GM12878 (cell line): ENCODE measurements at regions not wholly inside any gene's neighbourhood (a gene's known extent, or its start where the extent isn't known, plus 50 kb on each side); places are given as distances from the start of the nearest gene placed in this dataset.

ENCODE experiments used
- ATAC-seq: fragments of 200-7000 bp; cut with Tn5 transposase; 3 replicates; pipeline ENCODE4 v1.9.1; 2020; ENCODE audit warnings: mild to moderate bottlenecking, moderate library complexity
- BruUV-seq: library from RNA; stranded (reverse); fragments of 400-500 nt; replicated peaks from 2 replicates; lab custom pipeline; 2021; lab: Mats Ljungman, UMichigan
- CTCF ChIA-PET: fragments of 300-600 bp; sonication (Branson Sonifier 250); formaldehyde crosslinking; extraction: SDS; loops from one replicate; lab custom pipeline; 2021; ENCODE audit warnings: inconsistent platforms; lab: Yijun Ruan, JAX
- POLR2A ChIA-PET: fragments of 350-600 bp; formaldehyde crosslinking; extraction: SDS; loops from one replicate; lab custom pipeline; 2021; ENCODE audit warnings: inconsistent platforms; lab: Charles Lee
- RAD21 ChIA-PET: fragments of 300-600 bp; sonication (Branson Sonifier 250); formaldehyde crosslinking; loops from one replicate; lab custom pipeline; 2023; ENCODE audit warnings: antibody characterized with exemption; ENCODE audit not compliant: unreplicated experiment; lab: Charles Lee
- SMC1A ChIA-PET: fragments of 300-600 bp; sonication (Branson Sonifier 250); formaldehyde crosslinking; loops from one replicate; lab custom pipeline; 2023; ENCODE audit not compliant: unreplicated experiment, uncharacterized antibody; lab: Charles Lee
- DNase-seq: peaks from one replicate; pipeline ENCODE4 v3.0.0-alpha.2; 2011; ENCODE audit warnings: low read depth, low spot score
- FAIRE-seq: peaks from 3 replicates; lab custom pipeline; 2011; peaks lifted over from hg19 to GRCh38; lab: Jason Lieb, UNC
- H2AFZ ChIP-seq: 2 replicates; pipeline ENCODE4 v1.6.0; 2011; ENCODE audit warnings: low read depth, low read length, control low read depth; ENCODE audit not compliant: control insufficient read depth
- H3K27ac ChIP-seq: 2 replicates; pipeline ENCODE4 v1.5.1; 2011; ENCODE audit warnings: control low read depth; ENCODE audit not compliant: control insufficient read depth, insufficient read depth
- H3K27me3 ChIP-seq, 2 experiments: replicated peaks in 1 of 2; 2 replicates each; pipeline versions ENCODE4 v1.6.0 to v1.6.1; 2011; ENCODE audit warnings: low read length in 1 of 2; ENCODE audit not compliant: control insufficient read depth in 2 of 2, insufficient read depth in 2 of 2
- H3K36me3 ChIP-seq, 2 experiments: 2 replicates each; pipeline ENCODE4 v1.5.1; 2011; ENCODE audit warnings: low read length in 1 of 2; ENCODE audit not compliant: control insufficient read depth in 2 of 2, insufficient read depth in 2 of 2
- H3K4me1 ChIP-seq: 2 replicates; pipeline ENCODE4 v1.6.1; 2011; ENCODE audit warnings: mild to moderate bottlenecking, low read length, moderate library complexity, mixed read lengths; ENCODE audit not compliant: control insufficient read depth, insufficient read depth
- H3K4me2 ChIP-seq: 2 replicates; pipeline ENCODE4 v1.6.0; 2011; ENCODE audit warnings: control low read depth; ENCODE audit not compliant: control insufficient read depth, insufficient read depth
- H3K4me3 ChIP-seq: fragments of 200-600 bp; sonication (generic); 2 replicates; pipeline ENCODE4 v1.5.1; 2016
- H3K79me2 ChIP-seq: 2 replicates; pipeline ENCODE4 v1.6.0; 2011; ENCODE audit warnings: low read length; ENCODE audit not compliant: control insufficient read depth, insufficient read depth
- H3K9ac ChIP-seq: 2 replicates; pipeline ENCODE4 v1.8.0; 2011; ENCODE audit warnings: low read length, control low read depth, mixed read lengths; ENCODE audit not compliant: control insufficient read depth, insufficient read depth
- H3K9me3 ChIP-seq: replicated peaks from 3 replicates; pipeline ENCODE4 v1.5.1; 2011; ENCODE audit warnings: mild to moderate bottlenecking, low read length; ENCODE audit not compliant: control insufficient read depth, insufficient read depth
- H4K20me1 ChIP-seq: 2 replicates; pipeline ENCODE4 v1.6.0; 2011; ENCODE audit not compliant: control insufficient read depth, insufficient read depth
- EGR1 ChIP-seq, 2 experiments: IDR thresholded peaks; 1 replicate in 1 of 2; 2 replicates in 1 of 2; pipeline ENCODE4 v1.6.1; 2011 to 2012; ENCODE audit warnings: low read depth in 2 of 2, low read length in 2 of 2, borderline replicate concordance in 1 of 2, mild to moderate bottlenecking in 1 of 2, moderate library complexity in 1 of 2
- EP300 ChIP-seq, 2 experiments: fragments of 150-350 bp in 1 of 2; IDR thresholded peaks; 2 replicates each; pipeline ENCODE4 v1.6.1; 2011 to 2012; ENCODE audit warnings: low read depth in 2 of 2, low read length in 2 of 2, borderline replicate concordance in 1 of 2, improper control_type of control experiment in 1 of 2, inconsistent platforms in 1 of 2; ENCODE audit not compliant: control insufficient read depth in 1 of 2
- FOXK2 ChIP-seq: fragments of 450-650 bp; IDR thresholded peaks from 2 replicates; pipeline ENCODE4 v1.6.1; 2017; ENCODE audit warnings: mild to moderate bottlenecking, moderate library complexity
- FOXM1 ChIP-seq: IDR thresholded peaks from 2 replicates; pipeline ENCODE4 v1.6.1; 2012; ENCODE audit warnings: low read depth, mild to moderate bottlenecking, inconsistent platforms, low read length, moderate library complexity
- HCFC1 ChIP-seq: fragments of 150-350 bp; IDR thresholded peaks from 2 replicates; pipeline ENCODE4 v1.6.1; 2014; ENCODE audit warnings: low read length
- HDAC2 ChIP-seq: fragments of 200-600 bp; sonication (generic); IDR thresholded peaks from 2 replicates; pipeline ENCODE4 v1.6.1; 2017
- JUND ChIP-seq: IDR thresholded peaks from 2 replicates; pipeline ENCODE4 v1.6.1; 2012; ENCODE audit warnings: low read depth, mild to moderate bottlenecking, low read length, improper control_type of control experiment, moderate library complexity
- KAT2A ChIP-seq: conservative IDR thresholded peaks from 2 replicates; pipeline ENCODE4 v1.6.1; 2011; ENCODE audit warnings: low read depth, low read length; ENCODE audit not compliant: control insufficient read depth
- NFYB ChIP-seq: IDR thresholded peaks from 2 replicates; pipeline ENCODE4 v1.6.1; 2011; ENCODE audit warnings: low read depth, mild to moderate bottlenecking, low read length, improper control_type of control experiment, moderate library complexity; ENCODE audit not compliant: insufficient read depth
- NR2F1 ChIP-seq: fragments of 450-650 bp; conservative IDR thresholded peaks from 2 replicates; pipeline ENCODE4 v1.6.1; 2017; ENCODE audit warnings: mild to moderate bottlenecking
- NRF1 ChIP-seq: conservative IDR thresholded peaks from 2 replicates; pipeline ENCODE4 v1.6.1; 2011; ENCODE audit warnings: mild to moderate bottlenecking, low read depth, low read length, improper control_type of control experiment
- POLR2AphosphoS2 ChIP-seq: IDR thresholded peaks from 2 replicates; pipeline ENCODE4 v1.6.1; 2011; ENCODE audit warnings: low read depth, mild to moderate bottlenecking, low read length, improper control_type of control experiment, moderate library complexity
- PRDM15 ChIP-seq: fragments of 450-650 bp; formaldehyde crosslinking; IDR thresholded peaks from 2 replicates; pipeline ENCODE4 v1.4.0; 2020; ENCODE audit warnings: mild to moderate bottlenecking, moderate library complexity
- REST ChIP-seq: IDR thresholded peaks from 2 replicates; pipeline ENCODE4 v1.6.1; 2012; ENCODE audit warnings: mild to moderate bottlenecking, low read depth, low read length
- SIN3A ChIP-seq: IDR thresholded peaks from 2 replicates; pipeline ENCODE4 v1.6.1; 2012; ENCODE audit warnings: low read depth, low read length, improper control_type of control experiment
- SP1 ChIP-seq: IDR thresholded peaks from one replicate; pipeline ENCODE4 v1.6.1; 2011; ENCODE audit warnings: low read depth, low read length
- TAF1 ChIP-seq: IDR thresholded peaks from 2 replicates; pipeline ENCODE4 v1.6.1; 2011; ENCODE audit warnings: mild to moderate bottlenecking, low read depth, low read length, borderline replicate concordance
- ZBED1 ChIP-seq: IDR thresholded peaks from 2 replicates; pipeline ENCODE4 v1.6.1; 2016; ENCODE audit warnings: borderline replicate concordance
- ZNF274 ChIP-seq: IDR thresholded peaks from one replicate; pipeline ENCODE4 v1.8.0; 2011; ENCODE audit not compliant: insufficient read length, insufficient read depth
- whole genome bisulfite sequencing: methylation state at CpG from one replicate; pipeline ENCODE4 v1.1.6; 2016; ENCODE audit warnings: low lambda C conversion rate; ENCODE audit not compliant: insufficient replicate concordance, insufficient coverage; ENCODE audit errors: missing lambda C conversion rate; 5-methylcytosine and 5-hydroxymethylcytosine counted together
- in situ Hi-C: fragments of 300-500 bp; cut with MboI; formaldehyde crosslinking; loops from 9 replicates; pipeline ENCODE4 v1.14.3; 2018; ENCODE audit warnings: mixed read lengths
- intact Hi-C: fragments of 100-400 bp; cut with micrococcal nuclease; formaldehyde crosslinking; loops from one replicate; pipeline ENCODE4 v1.14.2; 2022; ENCODE audit not compliant: unreplicated experiment

DNA sequence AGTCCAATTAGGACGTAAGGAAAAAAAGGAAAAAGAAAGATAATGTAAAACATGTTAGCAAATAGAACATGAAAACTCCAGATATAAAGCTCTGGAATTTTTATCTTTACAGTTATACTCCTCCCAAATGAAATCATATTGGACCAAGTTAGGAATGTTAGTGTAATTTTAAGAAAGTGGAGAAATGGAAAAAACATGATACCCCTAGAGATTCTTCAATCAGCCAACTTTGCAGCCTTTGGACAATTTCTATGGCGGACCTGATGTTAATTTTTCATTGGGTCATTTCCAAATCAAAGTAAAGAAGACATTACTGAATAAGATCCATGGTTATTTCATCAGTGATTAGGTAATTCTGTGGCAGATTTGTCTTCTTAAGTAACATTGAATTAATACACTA lies 748.7 kb downstream of the RFPL4B start:
- H3K79me2 ChIP-seq = no peaks in the 10 kb centered on the region
- no peaks in the 10 kb centered on the region for H3K4me1 ChIP-seq
- ChIA-PET SMC1A (interaction anchor here (1.1 kb wide), 1 partner anchor 784 kb away, joined by 3 read pairs; no protein-coding TSS in a partner anchor), RAD21 (no interaction called here), CTCF (interaction anchor here (0.7 kb wide), 1 partner anchor 21 kb away, joined by 5 read pairs; no protein-coding TSS in a partner anchor), POLR2A (no interaction called here)
- no peaks in the 10 kb centered on the region for H3K36me3 ChIP-seq
- no peaks in the 10 kb centered on the region for H4K20me1 ChIP-seq
- H3K9me3 ChIP-seq = no peaks in the 10 kb centered on the region
- in situ Hi-C loops = no loop called here
- no peak overlapping the region for H2AFZ ChIP-seq
- H3K27me3 ChIP-seq = no peaks in the 10 kb centered on the region
- no peak overlapping the region for H3K9ac ChIP-seq
- H3K4me2 ChIP-seq = no peak overlapping the region
- BruUV-seq = no TSS peak
- FAIRE-seq (no peak), ATAC-seq (no peak), DNase-seq (no peak)
- no peak overlapping the region for H3K27ac ChIP-seq
- intact Hi-C loops = loop anchor here (10.0 kb wide), 1 partner anchor 311 kb away; no protein-coding TSS in a partner anchor
- WGBS = 37% methylated on average over 2 of the region's 2 CpGs
- H3K4me3 ChIP-seq = no peak overlapping the region
- TF ChIP-seq EP300 (IDR thresholded peaks at IDR 0.05; ENCODE audit: borderline replicate concordance in 1 of 2, control insufficient read depth in 1 of 2, low read depth in 2 of 2, low read length in 2 of 2) (no peak), SP1 (no peak), SIN3A (no peak), REST (no peak), NRF1 (no peak), POLR2AphosphoS2 (no peak), ZNF274 (no peak), JUND (no peak), ZBED1 (no peak), EGR1 (IDR thresholded peaks at IDR 0.05; ENCODE audit: borderline replicate concordance in 1 of 2, low read depth in 2 of 2, low read length in 2 of 2) (no peak), FOXK2 (no peak), NFYB (no peak), TAF1 (no peak), HCFC1 (no peak), HDAC2 (no peak), FOXM1 (no peak), KAT2A (no peak), PRDM15 (CRISPR knock-in tag) (no peak), NR2F1 (no peak)
